ENCODE measurements at regions not wholly inside any gene's neighbourhood (a gene's known extent, or its start where the extent isn't known, plus 50 kb on each side); places are given as distances from the start of the nearest gene placed in this dataset.

DNA sequence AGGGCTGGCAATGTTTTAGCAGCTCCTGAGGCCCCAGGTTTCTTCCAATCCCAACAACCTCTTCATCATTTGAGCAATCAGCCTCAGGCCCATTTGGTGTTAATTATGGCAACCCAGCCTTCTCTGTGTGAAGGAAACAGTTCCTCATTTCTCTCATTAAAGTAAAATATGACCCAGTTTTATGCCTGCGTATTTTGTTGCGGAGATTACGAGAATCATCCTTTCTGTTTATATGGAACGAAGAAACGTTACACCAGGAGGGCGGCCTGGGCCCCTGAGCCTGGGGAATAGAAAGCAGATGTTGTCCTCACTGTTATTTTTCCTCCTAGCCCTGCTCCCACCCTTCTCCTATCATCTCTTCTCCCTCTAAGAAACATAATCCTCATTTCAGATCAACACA is 332.2 kb upstream of the USP24 start:
- Histone ChIP-seq H3K79me2 (ENCODE audit: insufficient read depth, low read length) (no peaks in the 10 kb centered on the region), H3K27ac (ENCODE audit: insufficient read length, low read depth, low read length) (no peak overlapping the region), H4K5ac (ENCODE audit: insufficient read length, low read depth, low read length) (no peak overlapping the region), H3K79me1 (ENCODE audit: insufficient read depth, low read depth, low read length, poor library complexity, severe bottlenecking) (no peaks in the 10 kb centered on the region), H2BK120ac (ENCODE audit: low read depth, low read length, poor library complexity, severe bottlenecking) (no peak overlapping the region), H2BK12ac (ENCODE audit: insufficient read length, low read depth, low read length) (no peak overlapping the region), H3K27me3 (ENCODE audit: insufficient read depth, low read length) (no peaks in the 10 kb centered on the region), H3K23me2 (ENCODE audit: insufficient read length, low read depth, low read length, poor library complexity, severe bottlenecking) (no peaks in the 10 kb centered on the region), H3K4ac (ENCODE audit: low read depth, low read length) (no peak overlapping the region), H3K23ac (ENCODE audit: insufficient read length, low read depth, low read length) (no peak overlapping the region), H3K4me1 (ENCODE audit: insufficient read depth, low read length) (no peaks in the 10 kb centered on the region), H3K9me3 (ENCODE audit: control insufficient read depth, low read depth, low read length) (no peaks in the 10 kb centered on the region), H3T11ph (ENCODE audit: low read length) (no peak overlapping the region), H3K14ac (ENCODE audit: insufficient read depth, low read length) (no peak overlapping the region), H2BK20ac (ENCODE audit: low read depth, low read length, poor library complexity, severe bottlenecking) (no peak overlapping the region), H3K18ac (ENCODE audit: insufficient read length, low read depth, low read length) (no peak overlapping the region), H3K56ac (ENCODE audit: insufficient read length, low read depth, low read length) (no peak overlapping the region), H3K9ac (ENCODE audit: extremely low read depth, insufficient read length, low read length) (no peak overlapping the region), H2AFZ (ENCODE audit: low read length) (no peak overlapping the region), H2BK5ac (ENCODE audit: insufficient read length, low read length) (no peak overlapping the region), H4K20me1 (ENCODE audit: control insufficient read depth, insufficient read depth, insufficient read length) (no peaks in the 10 kb centered on the region), H2AK5ac (ENCODE audit: insufficient read length, low read length) (no peak overlapping the region), H3K4me2 (ENCODE audit: insufficient read depth, insufficient read length, low read length) (no peak overlapping the region), H4K8ac (replicated peaks; ENCODE audit: insufficient read length, low read depth, low read length) (no peak overlapping the region), H4K91ac (ENCODE audit: insufficient read length, low read depth, low read length) (no peak overlapping the region), H2BK15ac (ENCODE audit: low read depth, low read length) (no peak overlapping the region)
- H3K4me3 Mint-ChIP-seq, result no peak overlapping the region
- H3K9me3 Mint-ChIP-seq, result 0 out of 5 replicates have a peak, but pooled peaks cover 0 to 2% of the 10 kb centered on the region in 2 experiments
- TF ChIP-seq, protein P1, sequence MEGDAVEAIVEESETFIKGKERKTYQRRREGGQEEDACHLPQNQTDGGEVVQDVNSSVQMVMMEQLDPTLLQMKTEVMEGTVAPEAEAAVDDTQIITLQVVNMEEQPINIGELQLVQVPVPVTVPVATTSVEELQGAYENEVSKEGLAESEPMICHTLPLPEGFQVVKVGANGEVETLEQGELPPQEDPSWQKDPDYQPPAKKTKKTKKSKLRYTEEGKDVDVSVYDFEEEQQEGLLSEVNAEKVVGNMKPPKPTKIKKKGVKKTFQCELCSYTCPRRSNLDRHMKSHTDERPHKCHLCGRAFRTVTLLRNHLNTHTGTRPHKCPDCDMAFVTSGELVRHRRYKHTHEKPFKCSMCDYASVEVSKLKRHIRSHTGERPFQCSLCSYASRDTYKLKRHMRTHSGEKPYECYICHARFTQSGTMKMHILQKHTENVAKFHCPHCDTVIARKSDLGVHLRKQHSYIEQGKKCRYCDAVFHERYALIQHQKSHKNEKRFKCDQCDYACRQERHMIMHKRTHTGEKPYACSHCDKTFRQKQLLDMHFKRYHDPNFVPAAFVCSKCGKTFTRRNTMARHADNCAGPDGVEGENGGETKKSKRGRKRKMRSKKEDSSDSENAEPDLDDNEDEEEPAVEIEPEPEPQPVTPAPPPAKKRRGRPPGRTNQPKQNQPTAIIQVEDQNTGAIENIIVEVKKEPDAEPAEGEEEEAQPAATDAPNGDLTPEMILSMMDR (conservative IDR thresholded peaks at IDR 0.05), result no peak
- H3K27me3 Mint-ChIP-seq (ENCODE audit: low read depth), result peaks cover 2% of the 10 kb centered on the region; the same call in 1 of the 2 replicates
- H3K36me3 Mint-ChIP-seq (ENCODE audit: insufficient read depth in 1 of 3, low read depth in 3 of 3), result no peaks in the 10 kb centered on the region
- no peak overlapping the region for H3K27ac Mint-ChIP-seq
- no CpG with 5 or more reads among the region's 6 CpGs for WGBS (ENCODE audit: extremely low coverage, insufficient read length, low lambda C conversion rate)
- peaks cover 0 to 3% of the 10 kb centered on the region in 2 experiments; a peak in 1 of 4 replicates for H3K4me1 Mint-ChIP-seq
- no peak for DNase-seq

All from H9 (cell line).